ENCODE measurements at regions not wholly inside any gene's neighbourhood (a gene's known extent, or its start where the extent isn't known, plus 50 kb on each side); places are given as distances from the start of the nearest gene placed in this dataset.
"Not testable (repeated sequence)": the region's sequence is repeated elsewhere in the genome, so short reads cannot be mapped to it uniquely, and the experiment has no call there.

GRCh38 chr7:110413038-110413437 is 677.9 kb upstream of the LRRN3 start:
- no peak for TF ChIP-seq CTCF (IDR thresholded peaks at IDR 0.05; ENCODE audit: control insufficient read depth, insufficient read depth, low read depth, low read length, missing control alignments)
- H3K4me3 ChIP-seq (ENCODE audit: control insufficient read depth, low read depth, low read length), result no peak overlapping the region
- DNase-seq (ENCODE audit: low read depth), result no peak

- DNase-seq (ENCODE audit: low read depth), result no peak
- H3K4me3 ChIP-seq (ENCODE audit: control insufficient read depth, low read depth, low read length), result no peak overlapping the region
- no peak for TF ChIP-seq CTCF (IDR thresholded peaks at IDR 0.05; ENCODE audit: control insufficient read depth, insufficient read depth, low read depth, low read length, missing control alignments)
These were observed 673.3 kb upstream of the LRRN3 start for GRCh38 chr7:110417611-110418010.

- no peak overlapping the region for H3K4me3 ChIP-seq (ENCODE audit: control insufficient read depth, low read depth, low read length)
- no peak for DNase-seq (ENCODE audit: low read depth)
- no peak for TF ChIP-seq CTCF (IDR thresholded peaks at IDR 0.05; ENCODE audit: control insufficient read depth, insufficient read depth, low read depth, low read length, missing control alignments)
These were observed 672.2 kb upstream of the LRRN3 start for GRCh38 chr7:110418659-110419280.

DNA sequence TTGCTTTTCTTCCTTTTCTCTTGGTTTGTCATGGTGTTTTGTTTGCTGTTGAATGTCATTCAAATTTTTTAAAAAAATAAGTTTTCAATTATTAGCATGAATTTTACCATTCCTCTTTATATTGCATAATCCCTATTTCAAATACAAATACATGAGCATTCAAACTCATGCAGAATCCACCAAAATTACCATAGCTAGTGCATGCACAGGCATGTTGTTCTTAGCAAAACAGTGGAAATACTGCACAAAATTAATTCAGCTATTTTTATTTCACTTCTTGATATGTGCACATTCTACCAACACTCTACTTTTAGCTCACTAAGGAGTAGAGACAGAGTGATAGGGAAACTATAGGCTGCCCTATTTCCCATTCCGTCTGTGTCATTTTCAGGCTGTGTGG is 670.1 kb upstream of the LRRN3 start:
- no peak overlapping the region for H3K4me3 ChIP-seq (ENCODE audit: control insufficient read depth, low read depth, low read length)
- TF ChIP-seq CTCF (IDR thresholded peaks at IDR 0.05; ENCODE audit: control insufficient read depth, insufficient read depth, low read depth, low read length, missing control alignments), result no peak
- DNase-seq (ENCODE audit: low read depth), result no peak

- no peak for DNase-seq (ENCODE audit: low read depth)
- TF ChIP-seq CTCF (IDR thresholded peaks at IDR 0.05; ENCODE audit: control insufficient read depth, insufficient read depth, low read depth, low read length, missing control alignments), result no peak
- H3K4me3 ChIP-seq (ENCODE audit: control insufficient read depth, low read depth, low read length), result no peak overlapping the region
These were observed 669.3 kb upstream of the LRRN3 start for GRCh38 chr7:110421490-110422241.

DNA sequence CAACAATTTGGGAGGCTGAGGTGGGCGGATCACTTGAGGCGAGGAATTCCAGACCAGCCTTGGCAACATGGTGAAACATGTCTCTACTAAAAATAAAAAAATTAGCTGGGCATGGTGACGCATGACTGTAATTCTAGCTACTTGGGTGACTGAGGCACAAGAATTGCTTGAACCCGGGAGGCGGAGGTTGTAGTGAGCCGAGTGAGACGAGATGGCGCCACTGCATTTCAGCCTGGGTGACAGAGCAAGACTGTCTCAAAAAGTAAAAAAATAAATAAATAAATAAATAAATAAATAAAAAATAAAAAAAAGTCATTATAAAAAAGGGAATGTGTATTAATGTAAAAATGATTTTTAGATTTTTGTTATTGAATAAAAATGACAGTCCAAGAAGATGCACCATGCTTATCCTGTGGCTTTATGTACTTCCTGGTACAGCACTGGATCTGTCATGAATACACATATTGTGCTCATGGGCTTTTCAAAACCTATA is 658.8 kb upstream of the LRRN3 start:
- no peak for DNase-seq (ENCODE audit: low read depth)
- no peak for TF ChIP-seq CTCF (IDR thresholded peaks at IDR 0.05; ENCODE audit: control insufficient read depth, insufficient read depth, low read depth, low read length, missing control alignments)
- H3K4me3 ChIP-seq (ENCODE audit: control insufficient read depth, low read depth, low read length), result no peak overlapping the region

GRCh38 chr7:110438926-110439325 is 652.0 kb upstream of the LRRN3 start:
- not testable (repeated sequence) for DNase-seq (ENCODE audit: low read depth); H3K4me3 ChIP-seq (ENCODE audit: control insufficient read depth, low read depth, low read length)

Data from AG09309 (cell line).